SW 1271 (cell line): ENCODE measurements at regions not wholly inside any gene's neighbourhood (a gene's known extent, or its start where the extent isn't known, plus 50 kb on each side); places are given as distances from the start of the nearest gene placed in this dataset.
"Not testable (repeated sequence)": the region's sequence is repeated elsewhere in the genome, so short reads cannot be mapped to it uniquely, and the experiment has no call there.

Experiments
- DNase-seq, 2 experiments: peaks; one replicate each; lab custom pipeline; 2025; lab: John Stamatoyannopoulos, UW

- DNase-seq, result no peak
Measured at GRCh38 chr13:63337921-63338320, 1922.3 kb upstream of the PCDH20 start.

GRCh38 chr13:63337041-63337440 lies 1921.4 kb upstream of the PCDH20 start:
- DNase-seq, result no peak

GRCh38 chr13:63336549-63336948 lies 1920.9 kb upstream of the PCDH20 start:
- no peak for DNase-seq

- DNase-seq, result no peak
Measured at GRCh38 chr13:63327584-63327983, 1911.9 kb upstream of the PCDH20 start.

- DNase-seq, result no peak
Measured at GRCh38 chr13:63323441-63323840, 1907.8 kb upstream of the PCDH20 start.

GRCh38 chr13:63311587-63311986 lies 1895.9 kb upstream of the PCDH20 start:
- DNase-seq, result no peak

- no peak for DNase-seq
Measured at GRCh38 chr13:63308549-63309165, 1893.0 kb upstream of the PCDH20 start.

GRCh38 chr13:63307228-63307627 lies 1891.6 kb upstream of the PCDH20 start:
- no peak for DNase-seq

- no peak for DNase-seq
Measured at GRCh38 chr13:63305641-63306133, 1890.0 kb upstream of the PCDH20 start.

GRCh38 chr13:63304497-63304896 lies 1888.8 kb upstream of the PCDH20 start:
- no peak for DNase-seq

- DNase-seq, result no peak
Measured at GRCh38 chr13:63299866-63300394, 1884.3 kb upstream of the PCDH20 start.

GRCh38 chr13:63297163-63297562 lies 1881.5 kb upstream of the PCDH20 start:
- DNase-seq, result no peak

- DNase-seq, result no peak
Measured at GRCh38 chr13:63291701-63292100, 1876.1 kb upstream of the PCDH20 start.

GRCh38 chr13:63288576-63288975 lies 1872.9 kb upstream of the PCDH20 start:
- no peak for DNase-seq

- no peak for DNase-seq
Measured at GRCh38 chr13:63287926-63288325, 1872.3 kb upstream of the PCDH20 start.

GRCh38 chr13:63285426-63285825 lies 1869.8 kb upstream of the PCDH20 start:
- no peak for DNase-seq

- no peak for DNase-seq
Measured at GRCh38 chr13:63279136-63279535, 1863.5 kb upstream of the PCDH20 start.

GRCh38 chr13:63274772-63275171 lies 1859.1 kb upstream of the PCDH20 start:
- DNase-seq, result no peak

GRCh38 chr13:63249411-63250187 lies 1834.0 kb upstream of the PCDH20 start:
- DNase-seq, result no peak

- not testable (repeated sequence) for DNase-seq
Measured at GRCh38 chr13:63236667-63237396, 1821.2 kb upstream of the PCDH20 start.

- DNase-seq, result not testable (repeated sequence)
Measured at GRCh38 chr13:63218596-63218995, 1802.9 kb upstream of the PCDH20 start.

- no peak for DNase-seq
Measured at GRCh38 chr13:63209330-63210017, 1793.8 kb upstream of the PCDH20 start.
